ENCODE measurements at regions not wholly inside any gene's neighbourhood (a gene's known extent, or its start where the extent isn't known, plus 50 kb on each side); places are given as distances from the start of the nearest gene placed in this dataset.

DNA sequence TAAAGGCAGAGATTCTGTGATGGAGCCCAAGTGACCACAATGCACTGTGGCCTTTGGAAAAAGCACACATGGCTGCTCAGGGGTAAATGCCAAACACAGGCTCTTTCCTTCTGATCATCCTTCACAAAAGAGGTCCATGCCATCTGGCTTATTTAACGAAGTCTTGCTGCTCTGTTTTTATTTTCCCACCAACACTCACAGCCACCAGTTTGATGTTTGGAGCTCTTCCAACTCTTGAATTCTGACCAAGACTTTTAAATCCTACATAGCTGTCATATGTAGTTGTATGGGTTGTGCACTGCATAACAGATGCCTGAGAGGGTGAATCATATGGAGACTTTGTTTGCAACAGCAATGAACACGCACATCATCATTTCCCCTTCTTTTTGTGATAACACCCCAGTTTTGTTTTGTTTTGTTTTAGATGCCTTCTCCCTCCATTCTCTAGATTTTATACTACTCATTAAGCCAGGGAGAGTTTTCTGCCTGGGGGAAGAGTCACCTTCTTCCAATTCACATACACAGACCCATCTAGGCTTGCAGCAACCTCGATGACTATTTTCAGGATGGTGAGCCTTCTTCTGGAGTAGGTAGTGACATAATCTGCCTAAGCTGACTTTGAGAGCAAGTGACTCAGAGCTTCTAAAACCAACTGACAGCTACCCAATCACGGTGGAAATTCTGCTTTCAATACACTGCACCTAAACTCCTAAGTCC lies 145.2 kb upstream of the WSCD2 start:
- peak; percentile 83 for DNase-seq

DNA sequence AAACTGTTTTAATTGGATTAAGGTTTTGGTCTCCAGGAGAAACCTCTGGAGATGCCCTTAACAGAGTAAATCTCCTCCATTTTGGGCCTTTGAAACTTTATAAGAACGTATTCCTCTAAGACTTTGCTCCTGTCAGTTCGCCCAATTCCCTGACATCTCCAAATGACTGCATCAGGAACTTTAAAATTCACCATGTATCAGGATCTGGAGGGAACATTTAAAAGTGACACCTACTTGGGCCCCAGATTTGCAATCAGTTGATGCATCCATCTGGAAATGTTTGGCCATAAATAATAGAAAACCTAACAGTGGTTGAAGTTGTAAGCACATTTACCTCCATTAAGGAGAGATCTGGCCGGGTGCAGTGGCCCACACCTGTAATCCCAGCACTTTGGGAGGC lies 144.1 kb upstream of the WSCD2 start:
- DNase-seq: no peak

DNA sequence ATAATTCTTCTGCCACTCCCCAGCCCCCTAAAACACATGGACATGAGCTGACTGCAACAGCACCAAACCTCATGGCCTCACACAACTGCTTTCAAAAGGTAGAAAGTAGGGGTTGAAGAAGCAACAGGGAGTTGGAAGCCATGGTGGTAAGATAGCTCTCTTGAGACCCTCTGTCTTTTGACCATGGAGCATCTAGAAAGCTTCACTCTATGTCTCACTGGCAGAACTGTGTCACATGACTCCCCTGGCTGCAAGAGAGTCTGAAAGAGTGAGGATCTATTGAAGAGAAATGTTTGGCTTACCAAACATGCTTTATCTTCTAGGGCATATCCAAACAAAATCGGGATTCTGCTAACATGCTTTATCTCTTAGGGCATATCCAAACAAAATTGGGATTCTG lies 142.9 kb upstream of the WSCD2 start:
- DNase-seq: no peak

DNA sequence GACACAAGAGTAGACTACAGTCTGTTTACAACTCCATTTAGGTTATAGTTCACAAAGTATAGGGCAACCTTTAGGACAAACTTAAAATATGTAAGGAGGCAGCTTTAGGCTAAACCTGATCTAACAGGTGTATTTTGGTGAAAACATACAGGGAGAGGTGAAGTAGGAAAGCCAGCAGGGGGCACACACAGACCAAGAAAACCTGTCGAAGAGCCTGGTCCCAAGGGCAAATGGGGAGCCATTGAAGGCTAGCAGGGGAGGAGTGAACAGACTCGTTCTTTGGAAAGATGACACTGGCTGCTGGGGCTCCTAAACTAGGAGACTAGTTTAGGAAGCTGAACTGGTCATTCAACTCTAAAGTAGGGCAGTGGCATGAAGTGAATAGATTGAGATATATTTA lies 138.8 kb upstream of the WSCD2 start:
- peak; percentile 42 for DNase-seq

DNA sequence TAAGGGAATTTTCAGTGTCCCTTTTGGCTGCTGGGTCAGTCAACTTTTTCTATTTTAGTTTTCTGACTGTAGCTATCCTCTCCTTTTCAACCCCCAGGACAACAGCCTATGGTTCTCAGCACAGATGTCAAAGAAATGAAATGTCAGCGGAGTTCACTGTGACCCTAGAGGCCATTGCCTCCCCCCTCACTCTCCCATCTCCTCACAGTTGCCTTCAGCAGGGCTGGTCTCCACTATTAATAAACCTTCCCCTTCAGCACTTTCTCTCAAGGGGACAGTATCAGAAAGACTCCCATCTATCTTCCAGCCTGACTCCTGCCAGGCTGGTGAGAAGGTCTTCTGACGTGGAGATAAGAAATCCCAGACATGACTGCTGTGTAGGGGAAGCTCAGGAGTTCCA lies 137.1 kb upstream of the WSCD2 start:
- DNase-seq: no peak

DNA sequence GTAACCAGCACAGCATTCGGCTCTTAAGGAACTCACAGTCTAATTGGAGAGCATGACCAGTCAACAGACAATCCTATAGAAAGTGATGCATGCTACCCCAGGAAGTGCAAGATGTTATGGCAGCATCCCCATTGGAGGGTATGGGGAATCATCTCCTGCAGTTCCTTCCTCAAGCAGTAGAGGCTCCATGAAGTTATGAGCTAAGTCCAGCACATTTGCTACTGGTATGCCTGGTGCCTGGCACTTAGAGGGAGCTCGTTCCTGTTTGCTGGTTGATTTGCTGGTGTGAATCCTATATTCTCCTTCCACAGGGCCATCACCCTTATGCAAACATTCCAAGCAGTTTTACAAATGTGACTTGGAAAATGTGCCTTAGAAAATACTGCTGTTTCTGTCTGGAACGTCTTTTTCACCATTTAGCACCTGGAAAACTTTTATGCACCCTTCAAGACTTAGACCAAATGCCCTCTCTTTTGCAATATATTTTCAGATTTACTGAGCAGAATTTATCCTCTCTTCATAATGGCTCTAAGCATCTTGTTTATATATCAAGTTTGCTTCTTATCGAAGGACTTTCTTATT lies 136.1 kb upstream of the WSCD2 start:
- DNase-seq: peak; percentile 47

DNA sequence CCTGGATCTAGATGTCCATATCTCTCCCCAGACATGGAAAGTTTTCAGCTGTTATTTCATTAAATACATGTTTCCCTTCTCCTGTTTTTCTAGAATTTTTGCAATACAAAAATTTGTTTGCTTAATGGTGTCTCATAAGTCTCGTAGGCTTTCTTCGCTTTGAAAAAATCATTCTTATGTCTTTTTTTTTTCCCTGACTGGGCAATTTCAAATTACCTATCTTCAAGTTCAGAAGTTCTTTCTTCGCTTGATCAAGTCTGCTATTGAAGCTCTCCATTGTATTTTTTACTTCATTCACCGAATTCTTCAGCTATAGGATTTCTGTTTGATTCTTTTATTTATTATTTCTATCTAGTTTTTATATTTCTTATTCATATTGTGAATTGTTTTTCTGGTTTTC lies 130.2 kb upstream of the WSCD2 start:
- no peak for DNase-seq

DNA sequence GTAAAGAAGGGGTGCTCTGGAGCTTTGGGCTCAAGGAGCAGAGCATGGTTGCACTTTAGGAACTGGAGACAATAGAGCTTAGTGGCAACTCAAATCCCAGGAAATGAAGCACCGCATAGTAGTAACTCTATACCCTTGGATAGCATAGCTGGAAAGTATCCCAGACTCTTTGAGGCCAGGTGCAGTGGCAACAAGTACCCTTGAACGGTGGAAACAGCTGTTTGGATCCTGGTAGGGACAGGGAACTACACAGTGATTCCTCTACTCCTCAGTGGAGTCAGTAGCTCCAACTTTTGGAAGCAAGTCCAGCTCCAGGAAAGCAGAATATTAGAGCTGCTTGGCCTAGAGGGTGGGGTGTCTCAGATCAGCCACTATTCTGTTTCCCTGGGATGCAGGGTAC lies 129.0 kb upstream of the WSCD2 start:
- DNase-seq: no peak

DNA sequence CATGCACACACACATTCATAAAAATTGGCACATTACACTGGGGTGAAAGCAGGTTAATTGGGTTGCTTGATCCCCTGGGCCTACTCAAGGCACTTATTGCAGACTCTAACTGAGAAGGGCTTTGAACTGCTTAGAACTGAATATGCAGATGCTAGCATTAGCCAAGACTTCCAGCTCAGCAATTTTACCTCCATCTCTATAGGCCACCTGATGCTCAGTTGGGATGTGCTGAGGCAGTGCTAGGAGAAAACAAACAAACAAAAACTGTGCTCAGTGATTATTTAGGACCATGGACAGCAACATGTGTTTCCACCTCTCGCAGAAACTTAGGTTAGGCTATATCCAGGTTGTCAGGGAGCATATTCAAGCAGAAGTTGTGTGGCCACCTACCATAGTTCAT lies 124.8 kb upstream of the WSCD2 start:
- DNase-seq: no peak

DNA sequence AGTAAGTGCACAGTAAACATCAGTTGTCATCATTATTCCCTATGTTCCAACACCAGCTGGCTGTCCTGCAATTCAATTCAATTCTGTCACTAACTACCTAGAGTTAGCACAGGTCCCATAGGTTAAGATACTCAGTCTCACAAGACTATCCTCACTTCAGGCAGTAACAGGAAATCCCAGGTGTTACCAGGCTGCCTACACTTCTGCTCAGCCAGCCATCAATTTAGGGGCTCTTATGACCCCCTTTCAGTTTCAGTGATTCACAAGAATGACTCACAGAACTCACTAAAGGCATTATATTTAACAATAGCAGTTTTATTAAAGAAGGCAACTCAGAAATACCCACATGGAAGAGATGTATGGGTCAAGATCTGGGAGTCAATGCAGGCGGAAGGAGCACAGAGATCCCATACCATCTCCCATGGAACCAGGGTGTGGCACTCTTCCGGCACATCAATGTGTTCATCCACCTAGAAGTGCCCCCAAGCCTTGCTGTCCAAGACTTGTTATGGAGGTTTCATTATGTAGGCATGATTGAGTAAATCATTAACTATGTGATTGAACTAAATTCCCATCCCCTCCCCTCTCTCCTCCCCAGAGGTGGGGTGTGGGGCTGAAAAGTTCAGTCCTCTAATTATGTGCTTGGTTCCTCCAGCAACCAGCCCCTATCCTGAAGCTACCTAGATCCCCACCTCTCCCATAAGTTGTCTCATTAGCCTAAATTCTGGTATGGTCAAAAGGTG lies 120.8 kb upstream of the WSCD2 start:
- DNase-seq: no peak

DNA sequence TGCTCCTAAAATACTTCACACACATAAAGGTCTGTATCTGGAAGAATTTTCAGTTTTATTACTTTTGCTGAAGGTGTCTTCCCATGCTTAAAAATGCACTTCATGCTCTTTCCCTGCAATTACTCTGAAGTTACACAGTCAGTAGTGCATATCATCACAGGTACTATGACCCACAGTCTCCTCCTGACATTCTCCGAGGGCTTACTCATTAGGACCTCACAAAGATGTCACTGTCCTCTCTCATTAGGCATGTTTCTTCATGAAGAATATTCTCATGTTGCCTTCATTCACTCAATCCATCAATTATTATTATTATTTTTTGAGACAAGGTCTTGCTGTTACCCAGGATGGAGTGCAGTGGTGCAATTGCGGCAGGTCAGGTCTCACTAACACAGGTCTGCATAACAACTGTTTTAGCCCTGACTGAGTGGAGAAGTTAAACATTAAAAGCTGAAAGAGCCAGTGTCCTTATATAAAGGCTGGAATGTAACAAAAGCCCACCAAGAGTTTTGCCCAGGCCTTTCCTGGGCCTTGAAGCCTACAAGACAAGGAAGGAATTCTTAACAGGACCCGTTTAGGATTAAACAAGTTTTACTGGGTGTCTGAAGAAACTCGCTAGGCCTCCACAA lies 119.5 kb upstream of the WSCD2 start:
- DNase-seq: no peak

DNA sequence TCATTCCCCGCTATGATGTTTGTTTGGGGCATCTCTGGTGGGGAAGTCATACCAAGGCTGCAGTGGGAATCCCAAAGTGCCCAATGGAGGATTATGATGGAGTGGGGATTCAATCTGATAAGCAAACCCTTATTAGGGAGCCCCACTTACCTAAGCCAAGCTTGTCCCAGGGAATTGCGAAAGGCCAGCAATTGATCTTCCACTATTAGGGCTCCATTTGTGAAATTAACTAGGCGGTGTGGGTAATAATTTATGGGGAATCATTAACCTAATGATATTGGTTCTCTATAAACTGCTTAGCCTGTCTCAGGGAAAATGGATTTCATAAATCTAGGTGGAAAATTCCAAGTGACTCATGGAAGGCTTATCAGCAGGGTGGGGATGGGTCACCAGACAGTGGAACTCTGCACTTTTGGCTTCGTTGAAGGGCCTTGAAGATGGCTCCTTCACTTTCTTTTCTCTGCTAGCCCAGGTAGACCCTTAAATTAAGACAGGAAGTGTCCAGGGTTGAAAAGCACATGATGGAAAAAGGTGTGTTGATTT lies 113.0 kb upstream of the WSCD2 start:
- no peak for DNase-seq

DNA sequence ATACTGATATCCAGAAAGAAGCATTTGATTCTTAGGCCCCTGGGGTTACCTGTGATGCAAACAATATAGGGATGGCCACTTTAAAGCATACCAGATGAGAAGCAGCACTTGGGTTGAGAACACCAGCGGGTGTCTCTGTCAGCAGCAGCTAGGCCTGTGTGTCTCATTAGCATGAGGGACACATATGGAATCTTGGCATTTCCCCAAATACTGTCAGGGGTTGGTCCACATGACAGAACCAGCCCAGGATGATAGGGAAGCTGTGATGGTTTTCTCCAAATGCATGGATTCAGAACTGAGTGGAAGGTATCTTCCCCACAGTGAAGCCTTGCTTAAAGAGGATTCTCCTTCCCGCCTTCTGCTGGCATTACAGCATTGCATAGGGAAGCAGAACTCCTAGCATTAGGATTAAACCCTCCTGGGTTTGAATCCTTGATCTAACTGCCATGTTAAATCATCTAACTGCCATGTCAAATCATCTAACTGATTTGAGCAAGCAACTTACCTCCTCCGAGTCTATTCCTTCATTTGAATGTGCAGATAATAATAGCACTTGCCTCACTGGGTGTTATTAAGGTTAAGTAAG lies 111.5 kb upstream of the WSCD2 start:
- DNase-seq: peak; percentile 7

DNA sequence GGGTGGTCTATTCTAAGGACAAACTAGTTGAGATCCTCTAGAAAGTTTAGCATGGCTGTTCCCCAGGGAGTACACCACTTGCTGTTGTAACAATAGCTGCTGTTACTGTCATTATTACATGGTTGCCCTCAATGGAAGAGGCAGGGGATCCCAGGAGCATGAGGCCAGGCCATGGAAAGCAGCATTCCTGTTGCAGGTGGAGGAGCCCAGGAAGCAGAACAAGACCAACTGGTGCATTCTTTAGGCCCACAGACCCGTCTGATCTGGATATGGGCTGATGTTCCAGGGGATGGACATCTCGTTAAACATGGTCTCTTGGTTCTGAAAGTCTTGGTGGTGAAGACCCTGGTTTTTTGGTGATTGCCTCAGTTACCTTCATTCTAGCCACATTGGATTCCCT lies 109.2 kb upstream of the WSCD2 start:
- no peak for DNase-seq

DNA sequence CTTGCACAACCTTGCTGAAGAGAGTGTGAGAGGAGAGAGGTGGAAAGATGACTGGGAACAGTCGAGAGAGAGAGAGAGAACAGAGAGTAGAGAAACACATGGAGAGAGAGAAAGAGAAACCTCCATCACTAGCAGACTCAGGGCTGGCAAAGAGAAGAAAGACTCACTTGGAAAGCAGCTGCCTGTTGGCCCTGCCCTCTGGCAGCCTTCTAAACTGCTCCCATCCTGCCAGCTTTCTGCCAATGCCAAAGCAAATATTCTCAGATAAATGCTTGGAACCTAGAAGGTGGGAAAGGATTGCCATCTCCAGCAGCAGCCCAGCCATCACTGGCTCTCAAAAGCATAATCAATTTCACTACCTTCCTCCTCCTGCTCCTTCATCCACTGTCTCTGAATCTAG lies 107.9 kb upstream of the WSCD2 start:
- DNase-seq: no peak

DNA sequence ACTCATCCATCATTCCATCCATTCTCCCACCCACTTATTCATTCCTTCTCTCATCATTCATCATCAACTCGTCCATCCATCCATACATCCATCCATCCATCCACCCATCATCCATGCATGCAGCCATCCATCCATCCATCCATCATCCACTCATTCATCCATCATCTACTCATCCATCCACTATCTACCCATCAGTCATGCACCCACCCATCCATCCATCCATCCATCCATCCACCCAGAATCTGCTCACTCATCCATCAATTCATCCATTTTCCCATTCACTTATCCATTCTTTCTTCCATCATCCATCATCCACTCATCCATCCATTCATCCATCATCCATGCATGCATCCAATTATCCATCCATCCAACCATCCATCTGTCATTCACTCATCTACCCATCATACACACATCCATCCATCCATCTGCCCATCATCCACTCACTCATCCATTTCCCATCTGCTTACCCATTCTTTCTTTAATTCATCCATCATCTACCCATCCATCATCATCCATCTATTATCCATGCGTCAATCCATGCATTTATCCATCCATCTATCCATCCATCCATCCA lies 107.1 kb upstream of the WSCD2 start:
- no peak for DNase-seq

DNA sequence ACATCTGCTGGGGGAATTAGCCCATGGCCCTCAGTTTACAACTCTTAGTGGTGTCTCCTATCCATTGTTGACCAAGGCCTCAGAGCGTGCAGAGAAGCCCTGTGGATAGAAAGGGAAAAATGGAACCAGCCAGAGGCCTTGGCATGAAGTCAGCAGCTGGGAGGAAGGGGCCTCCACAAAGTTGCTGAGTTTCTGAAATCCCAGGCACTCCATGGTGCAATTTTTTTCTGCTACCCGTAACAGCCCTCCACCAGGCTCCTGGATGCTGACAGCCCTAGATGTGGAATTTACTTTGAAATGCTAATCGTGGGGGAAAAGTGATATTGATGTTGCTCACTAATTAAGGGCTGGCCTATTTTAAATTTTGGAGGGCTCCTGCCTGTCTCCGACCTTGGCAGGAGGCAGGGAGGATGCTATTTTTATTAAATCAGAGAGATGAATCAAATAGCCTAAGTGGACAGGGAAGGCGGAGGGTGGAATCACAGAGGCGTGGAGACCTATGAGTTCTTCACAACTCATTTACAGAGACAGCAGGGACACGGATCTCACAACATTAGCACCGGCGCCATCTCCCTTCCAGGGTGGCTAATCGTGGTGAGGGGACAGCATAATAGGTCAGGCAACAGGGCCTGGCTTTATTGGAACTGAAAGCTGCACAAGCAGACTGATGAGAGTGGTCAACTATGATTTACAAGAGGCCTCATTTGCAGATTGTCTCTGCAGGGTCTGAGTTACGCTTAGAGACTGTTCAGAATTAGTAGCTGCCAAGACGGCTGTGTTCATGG lies 99.8 kb upstream of the WSCD2 start:
- no peak for DNase-seq

DNA sequence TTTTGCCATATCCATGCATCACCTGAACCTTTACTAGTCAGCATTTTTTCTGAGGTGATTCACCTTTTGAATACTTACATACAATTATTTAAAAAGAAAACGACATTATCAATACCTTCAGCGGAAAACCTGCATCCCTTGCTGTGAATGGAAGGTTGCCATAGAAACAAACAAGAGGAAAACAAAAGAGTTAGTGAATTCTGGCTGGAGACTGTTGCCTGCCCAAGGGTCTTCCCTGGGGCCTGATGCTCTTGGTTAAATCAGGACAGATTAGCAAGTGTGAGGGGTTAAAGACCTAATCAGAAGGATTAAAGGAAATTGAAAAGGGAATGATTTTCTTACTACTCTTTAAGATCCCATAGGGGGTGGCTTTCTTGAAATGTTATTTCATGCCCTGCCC lies 96.0 kb upstream of the WSCD2 start:
- no peak for DNase-seq

DNA sequence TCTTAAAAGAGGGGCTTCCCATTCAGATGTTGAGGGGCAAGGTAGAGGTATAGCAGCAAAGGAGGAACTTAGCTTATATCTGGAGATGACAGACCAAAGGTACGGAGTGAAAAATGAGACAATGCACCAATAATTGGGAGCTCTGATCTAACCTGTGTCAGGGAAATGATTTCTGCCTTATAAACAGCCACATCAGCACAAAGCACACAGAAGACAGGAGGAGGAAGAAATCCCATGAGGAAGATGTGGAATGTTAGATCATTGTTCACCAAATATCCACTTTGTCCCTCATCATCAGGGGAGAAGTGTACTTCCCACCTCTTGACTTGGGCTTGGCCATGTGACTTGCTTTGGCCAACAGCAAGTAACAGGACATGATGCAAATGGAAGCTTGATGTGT lies 93.7 kb upstream of the WSCD2 start:
- DNase-seq: no peak

DNA sequence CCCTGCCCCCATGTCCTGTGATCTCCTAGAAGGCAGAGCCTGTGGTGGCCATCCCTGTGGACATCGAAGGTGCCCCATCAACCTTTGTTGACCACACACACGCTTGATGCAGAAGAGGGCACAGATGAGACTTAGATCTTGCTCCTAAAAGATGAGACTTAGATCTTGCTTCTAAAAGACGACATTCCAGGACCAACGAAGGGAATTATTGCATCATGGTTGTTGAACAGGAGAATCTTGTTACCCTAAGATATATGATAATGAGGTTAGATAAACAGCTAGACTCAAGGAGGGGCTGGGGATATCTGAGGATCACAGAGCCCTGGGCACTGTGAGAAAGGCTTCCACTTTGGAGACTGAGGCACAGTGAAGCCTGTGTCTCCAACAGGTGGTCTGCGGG lies 91.1 kb upstream of the WSCD2 start:
- DNase-seq: no peak

DNA sequence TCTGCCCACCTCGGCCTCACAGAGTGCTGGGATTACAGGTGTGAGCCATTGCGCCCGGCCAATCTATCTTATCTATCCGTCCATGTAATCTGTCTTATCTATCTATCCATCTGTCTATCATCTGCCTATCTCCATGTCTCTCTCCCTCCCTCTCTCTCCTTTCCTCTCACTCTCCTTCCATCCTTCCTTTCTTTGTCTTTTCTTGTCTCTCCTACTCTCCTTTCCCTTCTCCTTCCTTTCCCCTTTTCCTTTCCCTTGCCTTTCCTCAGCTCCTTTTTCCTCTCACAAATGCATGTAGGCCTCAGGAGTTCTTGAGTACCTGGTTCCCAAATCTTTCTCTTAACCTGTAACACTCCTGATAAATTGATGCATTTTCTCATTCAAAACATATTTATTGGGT lies 89.3 kb upstream of the WSCD2 start:
- no peak for DNase-seq

DNA sequence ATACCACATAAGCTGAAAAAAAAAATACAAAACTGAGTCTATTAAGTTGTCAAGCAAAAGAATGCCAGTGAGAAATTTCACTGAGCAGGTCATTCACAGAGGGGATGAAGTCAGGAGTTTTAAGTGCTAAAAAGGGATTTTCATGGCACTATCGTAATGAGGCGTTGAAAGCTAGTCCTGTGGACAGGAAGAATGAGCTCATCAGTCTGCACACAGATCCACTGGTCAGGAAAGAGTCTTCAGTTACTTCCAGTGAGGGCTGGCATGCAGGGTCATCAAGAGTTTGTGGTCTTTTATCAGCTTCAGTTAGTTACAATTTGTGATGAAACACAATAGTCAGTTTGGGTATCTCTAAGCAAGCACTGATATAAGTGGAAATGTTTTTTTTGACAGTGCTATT lies 88.1 kb upstream of the WSCD2 start:
- DNase-seq: no peak
